ENCODE measurements at regions not wholly inside any gene's neighbourhood (a gene's known extent, or its start where the extent isn't known, plus 50 kb on each side); places are given as distances from the start of the nearest gene placed in this dataset.

DNA sequence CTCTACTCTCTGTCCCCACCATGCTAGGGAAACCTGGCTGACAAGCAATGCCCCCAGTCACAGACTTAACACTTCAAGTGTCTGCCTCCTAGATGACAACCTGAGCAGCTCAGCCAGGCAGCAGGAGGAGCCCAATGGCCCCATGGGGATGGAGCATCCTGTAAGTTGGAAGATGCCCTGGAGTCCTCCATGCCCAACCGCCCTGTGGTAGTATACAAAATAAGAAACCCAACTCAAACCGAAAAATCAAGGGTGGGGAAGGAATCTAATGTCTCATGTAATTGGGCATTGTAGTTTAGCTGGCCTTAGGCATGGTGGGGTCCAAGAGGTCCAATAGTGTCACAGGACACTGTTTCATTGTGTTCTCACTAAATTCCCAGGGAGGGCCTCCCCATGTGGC is 104.0 kb downstream of the AIPL1 start:
- Histone ChIP-seq H3K4me3 (no peak overlapping the region), H3K27me3 (peaks cover 1% of the 10 kb centered on the region), H3K4me2 (no peak overlapping the region), H3K9me2 (replicated peaks; ENCODE audit: insufficient read depth) (no peaks in the 10 kb centered on the region), H3K4me1 (ENCODE audit: insufficient read depth) (no peaks in the 10 kb centered on the region), H3K79me2 (no peaks in the 10 kb centered on the region), H3K9me3 (ENCODE audit: low read depth) (no peaks in the 10 kb centered on the region), H3K36me3 (replicated peaks; ENCODE audit: insufficient read depth, low read depth) (no peaks in the 10 kb centered on the region), H4K20me1 (ENCODE audit: insufficient read depth, poor library complexity, severe bottlenecking) (no peaks in the 10 kb centered on the region), H2AFZ (no peak overlapping the region), H3K27ac (no peak overlapping the region)
- TF ChIP-seq EZH2phosphoT487 (IDR thresholded peaks at IDR 0.05; ENCODE audit: low read depth, severe bottlenecking, unreplicated experiment) (no peak), EZH2 (IDR thresholded peaks at IDR 0.05; ENCODE audit: borderline replicate concordance) (no peak), CTCF (IDR thresholded peaks at IDR 0.05; ENCODE audit: poor library complexity) (no peak)
- DNase-seq (ENCODE audit: low spot score) = no peak
- 88% methylated on average over 2 of the region's 2 CpGs for WGBS (ENCODE audit: low lambda C conversion rate, missing lambda C conversion rate)

GRCh38 chr17:6328279-6328678 is 106.6 kb downstream of the AIPL1 start:
- WGBS (ENCODE audit: low lambda C conversion rate, missing lambda C conversion rate) = 82% methylated on average over 4 of the region's 4 CpGs
- no peak for TF ChIP-seq EZH2phosphoT487 (IDR thresholded peaks at IDR 0.05; ENCODE audit: low read depth, severe bottlenecking, unreplicated experiment)
- no peak for TF ChIP-seq CTCF (IDR thresholded peaks at IDR 0.05; ENCODE audit: poor library complexity)
- TF ChIP-seq EZH2 (IDR thresholded peaks at IDR 0.05; ENCODE audit: borderline replicate concordance) = no peak

GRCh38 chr17:6327007-6327406 is 107.9 kb downstream of the AIPL1 start:
- Histone ChIP-seq H3K9me3 (ENCODE audit: low read depth) (no peaks in the 10 kb centered on the region), H3K27me3 (no peaks in the 10 kb centered on the region), H3K36me3 (replicated peaks; ENCODE audit: insufficient read depth, low read depth) (no peaks in the 10 kb centered on the region), H2AFZ (no peak overlapping the region), H3K79me2 (no peaks in the 10 kb centered on the region), H3K4me2 (no peak overlapping the region), H3K27ac (no peak overlapping the region), H3K9me2 (replicated peaks; ENCODE audit: insufficient read depth) (no peaks in the 10 kb centered on the region), H3K4me3 (no peak overlapping the region), H4K20me1 (ENCODE audit: insufficient read depth, poor library complexity, severe bottlenecking) (no peaks in the 10 kb centered on the region), H3K4me1 (ENCODE audit: insufficient read depth) (no peaks in the 10 kb centered on the region)
- no peak for DNase-seq (ENCODE audit: low spot score)
- whole genome bisulfite sequencing (ENCODE audit: low lambda C conversion rate, missing lambda C conversion rate) = 61% methylated on average over 6 of the region's 6 CpGs
- no peak for TF ChIP-seq CTCF (IDR thresholded peaks at IDR 0.05; ENCODE audit: poor library complexity)
- no peak for TF ChIP-seq EZH2phosphoT487 (IDR thresholded peaks at IDR 0.05; ENCODE audit: low read depth, severe bottlenecking, unreplicated experiment)
- TF ChIP-seq EZH2 (IDR thresholded peaks at IDR 0.05; ENCODE audit: borderline replicate concordance) = no peak

More at GRCh38 chr17:6328279-6328678, 106.6 kb downstream of the AIPL1 start:
- Histone ChIP-seq H3K4me2 (no peak overlapping the region), H2AFZ (no peak overlapping the region), H3K79me2 (no peaks in the 10 kb centered on the region), H3K9me2 (replicated peaks; ENCODE audit: insufficient read depth) (no peaks in the 10 kb centered on the region), H3K9me3 (ENCODE audit: low read depth) (no peaks in the 10 kb centered on the region), H3K4me3 (no peak overlapping the region), H4K20me1 (ENCODE audit: insufficient read depth, poor library complexity, severe bottlenecking) (no peaks in the 10 kb centered on the region), H3K27ac (no peak overlapping the region), H3K36me3 (replicated peaks; ENCODE audit: insufficient read depth, low read depth) (no peaks in the 10 kb centered on the region), H3K27me3 (no peaks in the 10 kb centered on the region), H3K4me1 (ENCODE audit: insufficient read depth) (no peaks in the 10 kb centered on the region)
- no peak for DNase-seq (ENCODE audit: low spot score)

- H3K9me3 ChIP-seq (ENCODE audit: low read depth) = no peaks in the 10 kb centered on the region
These were observed 108.4 kb downstream of the AIPL1 start for GRCh38 chr17:6326483-6326882.

More at GRCh38 chr17:6326483-6326882, 108.4 kb downstream of the AIPL1 start:
- Histone ChIP-seq H2AFZ (no peak overlapping the region), H3K79me2 (no peaks in the 10 kb centered on the region), H3K4me3 (no peak overlapping the region), H3K36me3 (replicated peaks; ENCODE audit: insufficient read depth, low read depth) (no peaks in the 10 kb centered on the region), H3K9me2 (replicated peaks; ENCODE audit: insufficient read depth) (no peaks in the 10 kb centered on the region), H3K4me2 (no peak overlapping the region), H3K4me1 (ENCODE audit: insufficient read depth) (no peaks in the 10 kb centered on the region), H3K27me3 (no peaks in the 10 kb centered on the region), H4K20me1 (ENCODE audit: insufficient read depth, poor library complexity, severe bottlenecking) (no peaks in the 10 kb centered on the region), H3K27ac (no peak overlapping the region)
- WGBS (ENCODE audit: low lambda C conversion rate, missing lambda C conversion rate) = 73% methylated on average over 8 of the region's 8 CpGs
- DNase-seq (ENCODE audit: low spot score) = no peak
- TF ChIP-seq CTCF (IDR thresholded peaks at IDR 0.05; ENCODE audit: poor library complexity) (no peak), EZH2 (IDR thresholded peaks at IDR 0.05; ENCODE audit: borderline replicate concordance) (no peak), EZH2phosphoT487 (IDR thresholded peaks at IDR 0.05; ENCODE audit: low read depth, severe bottlenecking, unreplicated experiment) (no peak)
